GM18858 (cell line): ENCODE measurements at regions not wholly inside any gene's neighbourhood (a gene's known extent, or its start where the extent isn't known, plus 50 kb on each side); places are given as distances from the start of the nearest gene placed in this dataset.

Experiments used
- ATAC-seq: cut with Tn5 transposase; IDR thresholded peaks from one replicate; pipeline ENCODE4 v1.9.1; 2021; ENCODE audit not compliant: unreplicated experiment

DNA sequence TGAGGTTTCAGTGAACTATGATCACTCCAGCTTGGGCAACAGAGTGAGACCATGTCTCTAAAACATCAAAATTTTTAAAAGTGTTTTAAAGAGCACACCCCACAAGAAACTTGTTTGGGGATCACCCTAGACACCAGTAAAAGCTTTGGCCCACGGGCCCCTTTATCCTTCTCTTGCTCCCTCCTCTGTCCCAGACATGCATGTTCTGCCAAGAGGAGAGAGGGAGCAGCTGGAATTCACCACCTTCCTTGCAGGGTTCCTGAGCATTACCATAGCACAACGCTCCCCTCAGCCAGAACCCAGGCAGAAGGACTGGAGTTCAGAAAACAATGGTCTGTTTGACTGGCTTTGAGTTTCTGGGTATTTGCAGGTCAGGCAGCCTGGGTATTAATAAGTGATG lies 214.3 kb upstream of the CDH5 start:
- ATAC-seq, result no peak

DNA sequence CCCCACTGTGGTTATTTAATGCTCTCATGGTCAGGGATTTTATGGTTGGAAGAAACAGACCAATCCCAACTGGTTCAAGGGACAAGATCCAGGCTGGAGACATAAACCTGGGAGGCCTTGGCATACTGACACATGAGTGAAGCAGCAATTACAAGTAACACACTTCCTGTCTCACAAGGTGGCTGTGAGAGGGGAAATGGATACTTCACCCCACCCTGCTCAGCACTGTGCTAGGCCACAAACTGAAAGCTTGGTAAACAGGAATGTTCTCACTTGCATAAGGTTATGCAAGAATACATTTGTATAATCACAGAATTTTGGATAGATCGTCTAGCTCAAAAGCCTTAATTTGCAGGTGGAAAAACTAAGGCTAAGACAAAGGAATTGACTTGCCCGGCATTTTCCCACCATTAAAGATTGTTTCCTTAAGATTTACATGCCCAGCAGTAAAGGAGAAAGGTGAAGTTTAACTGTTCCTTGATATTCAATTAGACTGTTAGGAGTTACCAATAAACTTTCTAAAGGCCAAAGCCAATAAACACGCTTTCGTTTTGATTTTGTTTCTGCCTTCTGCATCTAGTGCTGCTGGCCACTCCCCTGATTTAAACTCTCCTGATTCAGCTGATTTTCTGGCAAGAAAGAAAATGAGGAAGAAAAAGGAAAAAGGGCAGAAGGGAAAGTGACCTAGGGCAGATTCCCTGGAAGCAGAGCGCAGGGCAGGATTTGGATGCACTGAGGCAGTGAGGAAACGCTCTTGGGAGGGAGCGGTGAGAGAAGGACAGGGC lies 215.6 kb upstream of the CDH5 start:
- no peak for ATAC-seq

DNA sequence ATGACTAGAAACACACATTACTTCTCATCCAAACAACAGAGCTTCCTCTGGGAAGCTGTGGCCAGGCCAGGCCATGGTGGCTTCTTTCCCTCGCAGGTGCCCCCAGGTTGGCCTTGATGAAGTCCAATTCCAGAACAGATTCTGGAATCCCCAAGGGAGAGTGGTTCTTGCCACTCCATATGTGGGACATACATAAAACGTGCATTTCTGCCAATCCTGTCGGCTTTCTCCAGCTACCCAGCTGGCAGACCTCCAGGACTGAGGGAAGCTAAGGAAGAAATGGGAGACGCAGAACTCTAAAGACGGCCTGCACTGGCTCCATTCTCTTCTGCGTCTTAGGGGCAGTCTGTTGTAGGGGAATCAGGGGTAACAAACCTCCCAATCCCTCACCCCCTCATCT lies 219.2 kb upstream of the CDH5 start:
- ATAC-seq, result no peak

DNA sequence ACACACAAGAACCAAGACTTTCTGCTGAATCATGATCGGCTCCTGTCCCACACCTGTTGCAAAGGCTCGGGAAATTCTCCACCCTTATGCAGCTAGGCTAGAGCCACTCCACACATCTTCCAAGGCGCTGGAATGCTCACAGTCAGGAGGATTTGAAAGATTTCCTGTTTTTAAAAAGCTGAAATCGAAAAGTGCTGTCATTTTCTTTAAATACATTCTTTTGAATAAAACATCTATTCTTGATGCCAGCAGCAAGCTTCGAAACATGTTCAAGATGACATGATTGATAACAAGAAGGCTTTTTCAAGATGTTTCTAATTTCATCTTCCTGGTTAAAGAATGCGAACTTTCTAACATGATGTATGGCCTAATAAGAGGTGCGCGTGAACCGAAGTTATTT lies 219.7 kb upstream of the CDH5 start:
- no peak for ATAC-seq

DNA sequence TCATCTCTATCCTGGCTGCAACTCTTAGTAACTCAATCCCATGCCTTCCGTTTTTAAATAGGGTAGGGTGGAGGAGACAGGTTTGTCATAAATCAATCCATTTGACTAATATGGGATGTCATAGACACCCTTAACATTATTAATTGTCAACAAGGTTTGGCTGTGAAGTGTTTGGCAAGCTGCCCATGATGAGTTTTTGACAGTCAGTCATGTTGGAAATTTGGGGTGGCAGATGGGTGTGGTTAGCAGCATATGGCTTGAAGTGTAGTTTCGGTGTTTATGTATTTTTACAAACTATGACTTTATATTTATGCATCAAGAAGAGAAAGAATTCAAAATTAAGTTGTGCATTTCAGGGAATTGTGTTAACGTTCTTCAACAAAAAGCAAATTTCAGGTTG lies 221.8 kb upstream of the CDH5 start:
- ATAC-seq, result no peak

DNA sequence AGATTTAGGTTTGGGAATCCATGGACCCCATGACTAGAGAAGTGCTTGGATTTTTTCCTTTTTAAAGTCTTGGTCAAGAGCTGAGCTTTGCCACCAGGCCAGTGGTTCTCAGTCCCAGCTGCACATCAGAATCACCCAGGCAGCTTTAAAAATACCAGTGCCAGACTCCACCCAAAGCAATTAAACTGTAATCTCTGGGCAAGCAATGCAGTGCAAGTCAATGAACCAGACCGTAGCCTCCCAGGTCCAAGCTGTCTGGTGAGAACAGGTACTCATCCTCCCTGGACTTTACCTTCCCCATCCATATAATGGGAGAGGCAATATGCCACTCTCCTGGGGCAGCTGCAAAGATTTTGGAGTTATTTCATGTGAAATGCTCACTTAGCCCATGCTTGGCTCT lies 223.1 kb upstream of the CDH5 start:
- no peak for ATAC-seq

DNA sequence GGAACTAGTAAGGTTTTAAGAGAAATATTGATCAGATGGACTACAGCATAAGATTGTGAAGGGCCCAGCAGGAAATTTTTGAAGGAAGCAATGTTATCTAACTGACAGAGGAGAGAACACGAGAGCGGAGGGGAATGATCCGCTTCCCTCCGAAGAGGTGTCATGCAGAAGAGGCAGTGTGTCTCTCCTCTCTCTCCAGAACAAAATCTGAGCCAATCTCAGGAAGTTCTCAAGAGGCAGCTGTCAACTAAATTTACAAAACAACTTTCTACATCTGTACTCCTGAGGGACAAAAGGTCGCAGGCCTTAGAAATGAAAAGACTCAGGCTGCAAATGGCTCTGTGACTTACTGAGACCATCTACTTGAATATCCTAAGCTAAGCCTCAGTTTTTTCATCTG lies 224.6 kb upstream of the CDH5 start:
- ATAC-seq, result no peak

DNA sequence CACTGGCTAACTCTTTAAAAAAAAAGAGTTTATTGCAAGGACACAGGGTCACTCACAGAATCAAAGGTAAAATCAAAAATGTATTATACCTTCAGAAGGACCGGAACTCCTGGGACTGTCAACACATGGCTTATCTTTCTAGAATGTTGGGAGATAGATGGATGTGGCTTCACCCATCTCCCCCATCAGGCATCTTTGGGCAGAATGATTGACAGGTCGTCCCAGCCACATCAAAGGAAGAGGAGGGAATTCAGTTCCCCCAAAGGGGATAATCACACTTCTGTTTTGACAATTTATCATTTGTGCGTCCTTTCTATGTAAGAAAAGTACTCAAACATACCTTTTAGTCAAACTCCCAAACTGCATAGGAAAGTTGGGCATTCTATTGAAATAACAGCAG lies 228.6 kb upstream of the CDH5 start:
- ATAC-seq, result no peak

DNA sequence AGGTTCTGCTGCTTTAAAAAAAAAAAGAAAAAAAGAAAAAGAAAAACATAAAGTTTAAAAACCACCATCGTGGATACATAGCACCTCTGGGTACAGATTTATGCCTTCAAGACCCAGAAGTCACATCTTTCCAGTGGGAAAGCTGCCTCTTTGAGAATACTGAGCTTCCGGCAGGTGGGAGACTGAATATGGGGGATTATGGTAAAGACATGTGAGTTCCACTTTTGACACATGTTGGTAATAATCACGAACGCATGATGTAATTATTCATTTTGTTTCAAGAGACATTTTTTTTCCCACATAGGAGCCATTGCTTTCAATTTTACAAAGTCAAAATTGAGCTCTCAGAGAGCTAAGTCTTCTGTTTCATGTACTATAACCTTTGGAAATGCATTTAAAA lies 229.7 kb upstream of the CDH5 start:
- no peak for ATAC-seq

DNA sequence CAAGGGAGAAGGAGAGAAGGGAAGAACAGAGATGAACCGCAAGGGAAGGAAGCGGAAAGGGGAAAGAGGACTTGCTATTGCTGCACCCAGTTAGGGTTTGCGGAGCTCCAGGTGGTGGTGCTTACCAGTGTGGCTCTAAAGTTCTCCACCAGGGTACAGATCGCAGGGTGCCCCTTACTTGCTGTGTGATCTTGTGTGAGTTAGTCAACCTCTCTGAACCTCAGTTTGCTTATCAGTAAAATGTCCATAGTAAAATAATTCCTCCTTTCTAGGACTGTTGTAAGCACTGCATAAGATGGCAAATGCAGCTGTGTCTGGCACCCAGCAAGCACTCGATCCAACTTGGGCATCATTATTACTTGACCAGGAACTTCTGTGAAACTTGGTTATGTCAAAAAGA lies 230.7 kb upstream of the CDH5 start:
- ATAC-seq, result no peak

DNA sequence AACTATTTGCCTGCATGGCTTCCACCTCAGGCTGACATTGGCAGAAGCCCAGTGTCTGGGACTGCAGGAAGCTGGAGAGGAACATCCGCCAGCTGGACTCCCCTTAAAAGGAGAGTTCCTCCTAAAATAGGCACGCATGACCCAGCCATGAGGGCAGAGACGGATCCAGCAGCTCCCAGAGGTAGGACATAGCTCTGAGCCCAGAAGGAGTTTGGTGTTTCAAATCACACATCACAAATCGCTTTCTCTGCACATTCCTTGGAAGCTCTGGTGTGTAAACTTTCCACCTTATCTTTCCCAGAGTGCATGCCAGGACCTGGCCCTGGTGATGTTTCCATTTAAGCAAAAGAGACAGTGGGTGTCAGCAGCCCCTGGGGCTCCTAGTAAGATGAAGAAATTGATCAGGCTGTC lies 231.1 kb upstream of the CDH5 start:
- ATAC-seq, result no peak

DNA sequence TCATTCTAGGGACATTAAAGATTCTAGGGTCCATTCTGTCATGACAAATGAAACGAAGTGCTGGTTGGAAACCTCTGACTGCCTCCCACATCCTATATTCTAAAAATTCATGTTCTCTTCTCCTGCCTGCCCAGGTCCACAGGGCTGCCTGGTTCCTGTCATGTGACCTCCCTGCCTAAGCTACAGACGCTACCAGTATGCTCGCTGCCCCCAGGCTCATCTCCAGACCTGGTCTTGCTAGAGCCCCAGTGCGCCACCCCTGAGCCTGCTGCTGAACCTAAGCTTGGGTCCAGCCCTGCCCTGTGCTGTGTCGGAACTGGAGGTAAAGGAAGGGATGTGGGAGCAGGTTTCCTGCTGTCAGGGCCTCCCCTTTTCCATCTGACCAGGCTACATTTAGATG lies 231.6 kb upstream of the CDH5 start:
- no peak for ATAC-seq

DNA sequence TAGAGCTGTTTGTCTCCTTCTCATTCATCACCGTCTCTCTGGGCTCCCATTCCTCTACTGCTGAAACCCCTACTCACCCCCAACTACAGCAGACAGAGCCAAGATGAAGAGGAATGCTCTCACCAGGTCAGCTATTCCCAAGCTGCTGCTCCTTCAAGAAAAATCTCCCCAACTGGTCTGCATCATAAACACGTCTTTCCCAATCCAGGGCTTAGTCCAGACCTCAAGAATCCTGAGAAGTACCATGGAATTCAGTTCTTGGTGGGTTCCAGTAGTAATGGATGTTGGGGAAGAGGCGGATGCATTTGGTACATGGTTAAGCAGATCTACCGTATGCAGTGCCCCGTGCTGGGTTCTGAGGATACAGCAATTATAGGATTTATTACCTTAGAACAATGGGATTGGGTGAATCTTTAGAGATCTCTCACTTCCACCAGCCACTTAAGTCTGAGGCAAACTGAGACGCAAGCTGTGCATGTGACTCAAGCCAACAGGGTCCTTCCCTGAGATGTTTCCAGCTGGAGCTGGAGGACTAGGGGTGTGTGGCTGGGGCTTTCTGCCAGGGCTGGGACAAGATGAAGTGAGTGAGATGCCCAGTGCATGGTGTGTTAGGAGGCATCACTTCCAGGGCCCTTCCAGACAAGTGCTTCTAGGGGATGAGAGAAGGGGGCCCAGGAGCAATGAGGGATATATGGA lies 232.7 kb upstream of the CDH5 start:
- no peak for ATAC-seq

DNA sequence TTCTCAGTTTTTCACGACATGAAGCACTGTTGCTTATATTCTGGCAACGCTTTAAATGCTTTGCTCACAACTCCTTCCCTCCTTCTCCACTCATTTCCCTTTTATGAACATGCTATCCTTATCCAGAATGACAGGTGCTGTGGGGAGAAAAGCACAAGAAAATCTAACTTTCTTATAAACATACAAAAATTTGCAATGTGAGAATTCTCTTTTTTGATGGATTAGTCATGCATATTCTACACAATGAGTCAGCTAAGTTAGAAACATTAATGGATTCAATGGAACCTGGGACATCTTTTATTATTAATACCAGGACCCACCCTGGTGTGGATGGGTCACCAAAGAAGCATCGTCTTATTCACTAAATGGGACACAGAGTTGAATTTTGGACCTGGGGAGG lies 234.6 kb upstream of the CDH5 start:
- no peak for ATAC-seq

DNA sequence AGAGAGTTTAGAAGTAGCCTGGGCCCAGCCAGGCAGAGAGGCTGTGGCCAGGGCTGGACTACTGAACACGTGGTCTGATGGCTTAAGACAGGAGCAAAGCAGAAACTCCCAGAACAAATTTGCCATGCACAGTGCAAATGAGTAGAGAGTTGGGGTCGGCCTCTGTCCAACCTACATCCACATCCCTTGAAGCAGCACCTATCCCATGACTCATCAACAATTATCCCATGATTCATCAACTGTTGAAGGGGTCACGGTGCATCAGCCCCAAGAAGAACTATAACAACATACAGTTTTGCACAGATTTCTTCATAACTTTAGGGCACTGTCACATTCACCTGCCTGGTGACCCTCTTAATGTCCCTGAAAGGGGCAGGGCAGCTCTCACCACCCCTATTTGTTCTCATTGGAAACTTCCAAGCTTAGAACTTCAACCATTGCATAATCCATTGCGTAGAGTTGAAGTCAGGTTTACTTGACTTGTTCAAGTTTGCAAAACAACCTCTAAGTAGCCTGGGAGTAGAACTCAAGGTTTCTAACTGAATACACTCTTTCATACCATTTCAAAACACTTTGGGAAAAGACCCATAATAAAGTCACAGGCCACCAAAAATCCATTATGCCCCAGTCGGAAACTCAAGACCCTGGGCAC lies 235.2 kb upstream of the CDH5 start:
- ATAC-seq, result no peak

DNA sequence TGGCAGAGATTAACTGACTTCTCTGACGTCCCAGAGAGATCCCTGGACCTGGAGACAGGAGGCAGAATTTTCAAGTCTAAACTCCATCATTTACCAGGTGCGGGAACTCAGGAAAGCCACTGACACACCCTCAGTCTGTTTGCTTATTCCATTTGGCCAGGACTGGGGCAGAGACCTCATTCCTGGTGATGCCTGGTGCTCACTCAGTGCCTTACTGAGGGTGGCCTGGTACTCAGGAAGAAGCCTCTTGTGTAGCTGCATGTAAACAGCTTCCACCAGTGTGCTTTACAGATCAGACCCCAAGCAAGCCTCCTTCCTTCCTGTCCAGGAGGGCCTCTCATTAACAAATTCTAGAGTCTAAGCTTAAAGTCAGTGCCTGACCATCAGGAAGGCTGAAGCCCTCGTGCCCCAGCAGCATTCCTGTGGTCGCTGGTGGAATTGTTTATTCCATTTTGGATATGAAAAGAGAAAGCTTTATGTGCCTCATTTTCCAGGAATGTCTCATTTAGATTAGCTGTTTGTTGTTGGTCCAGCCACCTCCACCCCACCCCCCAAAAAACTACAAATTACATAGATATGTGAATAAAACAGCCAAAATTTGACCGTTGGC lies 236.1 kb upstream of the CDH5 start:
- ATAC-seq, result no peak

DNA sequence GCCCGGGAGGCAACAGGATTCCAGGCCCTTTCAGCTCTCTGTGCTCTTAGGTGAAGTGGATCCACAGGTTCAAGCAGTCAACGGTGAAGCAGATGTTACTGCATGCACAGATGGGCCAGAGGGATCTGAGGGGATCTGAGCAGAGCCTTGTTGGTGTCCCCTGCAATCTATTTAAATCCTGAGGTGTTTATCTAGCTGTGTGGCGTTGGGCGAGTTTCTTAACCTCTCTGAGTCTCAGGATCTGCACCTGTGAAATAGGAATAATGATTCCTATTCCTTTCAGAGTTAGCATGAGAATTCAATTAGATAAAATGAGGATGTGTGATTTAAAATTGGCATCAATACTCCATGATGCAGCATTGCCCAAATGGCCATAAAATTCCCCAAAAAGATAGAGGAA lies 237.3 kb upstream of the CDH5 start:
- no peak for ATAC-seq

DNA sequence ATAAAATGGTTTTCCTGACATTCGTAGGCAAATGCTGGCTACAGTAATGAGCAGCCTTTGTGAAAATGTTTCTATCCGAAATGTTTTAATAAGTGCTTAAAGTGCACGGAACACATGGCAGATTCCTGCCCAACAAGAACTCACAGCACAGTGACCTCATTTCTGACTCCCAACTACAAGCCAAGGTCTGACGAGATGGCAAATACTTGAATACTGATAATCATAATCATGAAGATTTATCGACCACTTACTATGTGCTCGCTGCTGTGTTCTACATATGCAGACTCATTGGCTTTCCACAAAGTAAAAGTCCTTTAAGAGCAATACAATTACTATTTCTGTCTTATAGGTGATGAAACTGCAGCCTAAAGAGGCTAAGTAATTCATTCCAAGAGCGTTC lies 238.1 kb upstream of the CDH5 start:
- ATAC-seq, result no peak

DNA sequence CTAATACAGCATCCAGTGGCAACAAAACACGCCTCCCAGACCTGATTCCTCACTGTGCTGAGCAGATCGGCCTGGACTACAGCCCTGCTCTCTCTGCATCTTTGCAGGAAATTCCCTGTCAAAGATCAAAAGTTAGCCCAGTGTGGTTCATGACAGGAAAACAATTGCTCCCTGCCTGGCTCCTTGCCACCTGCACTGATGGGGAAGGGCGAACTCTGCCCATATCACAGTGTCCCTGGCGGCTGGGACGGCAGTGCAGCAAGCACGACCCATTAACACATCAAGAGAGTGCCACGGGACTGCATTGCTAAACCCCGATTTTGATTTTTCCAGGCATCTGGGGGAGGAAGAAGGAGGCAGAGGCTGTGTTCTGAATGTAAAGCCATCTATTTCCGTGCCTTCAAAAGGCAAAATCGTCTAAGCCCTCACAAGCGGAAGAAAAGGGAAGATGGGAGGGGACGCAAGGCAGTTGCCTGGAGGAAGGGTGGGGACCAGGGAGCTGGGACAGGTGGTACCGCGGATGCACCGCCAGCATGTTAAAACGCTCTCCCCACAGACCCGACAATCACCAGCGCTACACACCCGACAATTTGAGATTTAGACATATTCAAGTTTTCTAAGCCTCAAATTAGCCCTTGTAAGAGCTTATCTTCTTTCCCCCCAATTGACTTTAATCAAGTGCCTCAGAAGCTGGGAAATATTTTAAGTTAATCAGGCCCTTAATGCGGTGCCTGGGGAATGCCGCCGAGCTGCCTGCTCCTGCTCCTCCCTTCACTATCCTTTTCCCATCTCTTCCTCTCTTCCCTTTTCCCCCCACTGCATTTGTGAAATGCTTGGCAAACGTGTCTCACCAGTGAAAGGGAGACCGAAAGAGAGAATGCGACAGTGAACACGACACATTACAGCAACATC lies 238.8 kb upstream of the CDH5 start:
- ATAC-seq, result no peak

DNA sequence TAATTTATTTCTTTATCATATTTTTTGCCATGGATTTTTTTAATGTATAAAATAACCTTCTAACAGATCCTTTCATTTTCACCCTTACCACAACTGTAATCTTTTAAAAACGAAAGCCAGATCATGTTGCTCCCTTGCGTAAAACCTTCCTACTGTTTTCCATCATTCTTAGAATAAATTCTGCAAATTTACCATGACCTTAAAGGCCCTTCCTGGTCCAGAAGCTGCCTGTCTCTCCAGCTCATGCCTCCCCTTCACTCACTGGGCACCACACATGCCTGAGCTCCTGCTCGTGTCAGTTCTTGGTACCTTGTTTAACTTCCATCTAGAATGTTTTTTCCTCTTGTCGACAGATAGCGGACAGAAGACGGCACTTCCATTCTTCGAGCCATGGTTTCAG lies 245.0 kb upstream of the CDH5 start:
- no peak for ATAC-seq

DNA sequence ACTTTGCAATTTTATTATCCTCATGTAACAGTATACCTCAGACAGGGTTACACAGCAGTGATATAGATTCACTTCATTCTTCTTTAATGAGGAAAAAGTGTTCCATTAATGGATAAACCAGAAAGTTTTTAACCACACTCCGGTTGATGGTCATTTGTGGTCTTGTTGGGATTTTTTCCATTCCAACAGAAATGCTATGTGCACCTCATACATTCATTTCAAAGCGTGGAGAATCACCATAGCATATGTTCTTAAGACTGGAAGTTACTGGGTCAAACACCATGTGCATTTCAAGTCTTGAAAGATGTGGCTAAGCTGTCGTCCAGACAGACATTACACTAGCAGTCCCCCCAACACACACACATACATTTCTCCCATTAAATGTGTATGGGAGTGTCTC lies 245.8 kb upstream of the CDH5 start:
- ATAC-seq, result no peak
